ENCODE measurements at regions not wholly inside any gene's neighbourhood (a gene's known extent, or its start where the extent isn't known, plus 50 kb on each side); places are given as distances from the start of the nearest gene placed in this dataset.

- no peak overlapping the region for H2AFZ ChIP-seq (ENCODE audit: low read depth, low read length, poor library complexity, severe bottlenecking)
- H4K20me1 ChIP-seq (ENCODE audit: insufficient read depth): no peaks in the 10 kb centered on the region
- CTCF ChIA-PET: no interaction called here
- peaks cover 43% of the 10 kb centered on the region for H3K27me3 ChIP-seq (ENCODE audit: insufficient read depth, low read length)
- H3K9me3 ChIP-seq (ENCODE audit: control insufficient read depth in 1 of 2, insufficient read depth in 1 of 2, low read depth in 1 of 2, low read length in 2 of 2): no peaks in the 10 kb centered on the region
- H3K4me2 ChIP-seq (ENCODE audit: low read length): no peak overlapping the region
- BruUV-seq (replicated peaks): no TSS peak
- TF ChIP-seq MAX (IDR thresholded peaks at IDR 0.05) (no peak), ZFX (IDR thresholded peaks at IDR 0.05) (no peak), YY1 (IDR thresholded peaks at IDR 0.05; ENCODE audit: extremely low read depth, insufficient replicate concordance, low read depth, low read length) (no peak), ZBTB33 (IDR thresholded peaks at IDR 0.05; ENCODE audit: extremely low read depth, insufficient replicate concordance, low read length) (no peak), REST (IDR thresholded peaks at IDR 0.05; ENCODE audit: low read depth) (no peak), ELF1 (IDR thresholded peaks at IDR 0.05; ENCODE audit: borderline replicate concordance, low read depth) (no peak), JUND (IDR thresholded peaks at IDR 0.05) (no peak), CEBPB (IDR thresholded peaks at IDR 0.05; ENCODE audit: low read depth) (no peak), SRF (IDR thresholded peaks at IDR 0.05; ENCODE audit: low read depth) (no peak), SIN3A (IDR thresholded peaks at IDR 0.05; ENCODE audit: low read depth) (no peak)
- no peak overlapping the region for H3K27ac ChIP-seq (ENCODE audit: low read depth, low read length)
- no peaks in the 10 kb centered on the region for H3K36me3 ChIP-seq (ENCODE audit: control insufficient read depth in 1 of 2, insufficient read depth in 2 of 2, low read length in 2 of 2)
- intact Hi-C loops (cut with micrococcal nuclease): no loop called here
- no peak for ATAC-seq
- no peaks in the 10 kb centered on the region for H3K4me1 ChIP-seq (ENCODE audit: control insufficient read depth in 1 of 2, insufficient read depth in 2 of 2, low read length in 2 of 2)
- RAD21 ChIA-PET (ENCODE audit: low non-redundant PET in 1 of 2, low total read pairs in 2 of 2, uncharacterized antibody in 2 of 2, unreplicated experiment in 2 of 2): no interaction called here
- DNase-seq (ENCODE audit: low read depth, low spot score): no peak
- H3K79me2 ChIP-seq (ENCODE audit: insufficient read depth, low read length): no peaks in the 10 kb centered on the region
- POLR2A ChIA-PET: no interaction called here
- H3K9ac ChIP-seq (ENCODE audit: low read length): no peak overlapping the region
- no peak overlapping the region for H3K4me3 ChIP-seq (replicated peaks in 1 of 2; ENCODE audit: low read depth in 1 of 2, low read length in 2 of 2)
- no peaks in the 10 kb centered on the region for H3K9me2 ChIP-seq (ENCODE audit: insufficient read depth)
Observed at GRCh38 chr10:43905512-43906236, 257.0 kb upstream of the ZNF32 start.

All from HCT116 (cell line).